H1 (cell line): ENCODE measurements at regions not wholly inside any gene's neighbourhood (a gene's known extent, or its start where the extent isn't known, plus 50 kb on each side); places are given as distances from the start of the nearest gene placed in this dataset.
"Not testable (repeated sequence)": the region's sequence is repeated elsewhere in the genome, so short reads cannot be mapped to it uniquely, and the experiment has no call there.

Source experiments
- CEBPB ChIP-seq: IDR thresholded peaks from 2 replicates; pipeline ENCODE4 v1.6.1; 2012; ENCODE audit warnings: low read depth, low read length
- CREB1 ChIP-seq: IDR thresholded peaks from 2 replicates; pipeline ENCODE4 v1.6.1; 2012; ENCODE audit warnings: inconsistent platforms
- CTCF ChIP-seq, 3 experiments: IDR thresholded peaks; 1 replicate in 2 of 3; 2 replicates in 1 of 3; pipeline versions ENCODE4 v1.5.1 to v1.6.1; 2011; ENCODE audit warnings: low read length in 3 of 3, mild to moderate bottlenecking in 3 of 3, inconsistent platforms in 2 of 3, low read depth in 1 of 3, moderate library complexity in 1 of 3; ENCODE audit not compliant: insufficient read depth in 1 of 3; ENCODE audit errors: control extremely low read depth in 1 of 3
- EP300 ChIP-seq, 2 experiments: IDR thresholded peaks; 1 replicate in 1 of 2; 2 replicates in 1 of 2; pipeline ENCODE4 v1.6.1; 2011 to 2012; ENCODE audit warnings: low read depth in 2 of 2, low read length in 2 of 2, mild to moderate bottlenecking in 2 of 2, borderline replicate concordance in 1 of 2, inconsistent platforms in 1 of 2, moderate library complexity in 1 of 2
- EZH2 ChIP-seq: fragments of 200-600 bp; sonication (generic); IDR thresholded peaks from 2 replicates; pipeline ENCODE4 v1.7.1; 2012; ENCODE audit warnings: low read depth, mild to moderate bottlenecking, moderate library complexity, low read length, inconsistent platforms; ENCODE audit not compliant: severe bottlenecking
- GABPA ChIP-seq: IDR thresholded peaks from 2 replicates; pipeline ENCODE4 v1.6.1; 2011; ENCODE audit warnings: mild to moderate bottlenecking, low read length, moderate library complexity, borderline replicate concordance; ENCODE audit not compliant: insufficient read depth
- POLR2A ChIP-seq, 2 experiments: IDR thresholded peaks; 1 replicate in 1 of 2; 2 replicates in 1 of 2; pipeline ENCODE4 v1.6.1; 2011; ENCODE audit warnings: low read depth in 2 of 2, low read length in 2 of 2, mild to moderate bottlenecking in 2 of 2; ENCODE audit errors: control extremely low read depth in 1 of 2
- RAD21 ChIP-seq, 2 experiments: IDR thresholded peaks in 1 of 2; conservative IDR thresholded peaks in 1 of 2; 2 replicates each; pipeline ENCODE4 v1.6.1; 2011; ENCODE audit warnings: low read depth in 2 of 2, low read length in 2 of 2, improper control_type of control experiment in 1 of 2, inconsistent platforms in 1 of 2, mild to moderate bottlenecking in 1 of 2, moderate library complexity in 1 of 2
- RFX5 ChIP-seq: IDR thresholded peaks from 2 replicates; pipeline ENCODE4 v1.6.1; 2011; ENCODE audit warnings: low read depth, low read length, improper control_type of control experiment, borderline replicate concordance
- SP1 ChIP-seq: IDR thresholded peaks from 2 replicates; pipeline ENCODE4 v1.6.1; 2011; ENCODE audit warnings: low read depth, low read length
- SP2 ChIP-seq: IDR thresholded peaks from 2 replicates; pipeline ENCODE4 v1.6.1; 2012; ENCODE audit warnings: mild to moderate bottlenecking, low read length, inconsistent platforms
- TCF12 ChIP-seq: IDR thresholded peaks from 2 replicates; pipeline ENCODE4 v1.6.1; 2011; ENCODE audit warnings: low read depth, mild to moderate bottlenecking, low read length
- TF ChIP-seq, protein P1 (sequence below): fragments of 300-600 bp; sonication (generic); IDR thresholded peaks from 2 replicates; pipeline ENCODE4 v1.7.1; 2012; ENCODE audit warnings: low read length, moderate library complexity, mild to moderate bottlenecking, inconsistent platforms; ENCODE audit not compliant: insufficient replicate concordance

- TF ChIP-seq GABPA; SP2; CTCF (IDR thresholded peaks at IDR 0.05; ENCODE audit: control extremely low read depth in 1 of 3, insufficient read depth in 1 of 3, low read depth in 1 of 3, low read length in 3 of 3); CEBPB; SP1; RFX5; EZH2; RAD21 (IDR thresholded peaks at IDR 0.05 in 1 of 2, conservative IDR thresholded peaks at IDR 0.05 in 1 of 2; ENCODE audit: low read depth in 2 of 2, low read length in 2 of 2); CREB1; POLR2A (IDR thresholded peaks at IDR 0.05; ENCODE audit: control extremely low read depth in 1 of 2, low read depth in 2 of 2, low read length in 2 of 2); EP300 (IDR thresholded peaks at IDR 0.05; ENCODE audit: borderline replicate concordance in 1 of 2, low read depth in 2 of 2, low read length in 2 of 2); TCF12: not testable (repeated sequence)
- TF ChIP-seq, protein P1, sequence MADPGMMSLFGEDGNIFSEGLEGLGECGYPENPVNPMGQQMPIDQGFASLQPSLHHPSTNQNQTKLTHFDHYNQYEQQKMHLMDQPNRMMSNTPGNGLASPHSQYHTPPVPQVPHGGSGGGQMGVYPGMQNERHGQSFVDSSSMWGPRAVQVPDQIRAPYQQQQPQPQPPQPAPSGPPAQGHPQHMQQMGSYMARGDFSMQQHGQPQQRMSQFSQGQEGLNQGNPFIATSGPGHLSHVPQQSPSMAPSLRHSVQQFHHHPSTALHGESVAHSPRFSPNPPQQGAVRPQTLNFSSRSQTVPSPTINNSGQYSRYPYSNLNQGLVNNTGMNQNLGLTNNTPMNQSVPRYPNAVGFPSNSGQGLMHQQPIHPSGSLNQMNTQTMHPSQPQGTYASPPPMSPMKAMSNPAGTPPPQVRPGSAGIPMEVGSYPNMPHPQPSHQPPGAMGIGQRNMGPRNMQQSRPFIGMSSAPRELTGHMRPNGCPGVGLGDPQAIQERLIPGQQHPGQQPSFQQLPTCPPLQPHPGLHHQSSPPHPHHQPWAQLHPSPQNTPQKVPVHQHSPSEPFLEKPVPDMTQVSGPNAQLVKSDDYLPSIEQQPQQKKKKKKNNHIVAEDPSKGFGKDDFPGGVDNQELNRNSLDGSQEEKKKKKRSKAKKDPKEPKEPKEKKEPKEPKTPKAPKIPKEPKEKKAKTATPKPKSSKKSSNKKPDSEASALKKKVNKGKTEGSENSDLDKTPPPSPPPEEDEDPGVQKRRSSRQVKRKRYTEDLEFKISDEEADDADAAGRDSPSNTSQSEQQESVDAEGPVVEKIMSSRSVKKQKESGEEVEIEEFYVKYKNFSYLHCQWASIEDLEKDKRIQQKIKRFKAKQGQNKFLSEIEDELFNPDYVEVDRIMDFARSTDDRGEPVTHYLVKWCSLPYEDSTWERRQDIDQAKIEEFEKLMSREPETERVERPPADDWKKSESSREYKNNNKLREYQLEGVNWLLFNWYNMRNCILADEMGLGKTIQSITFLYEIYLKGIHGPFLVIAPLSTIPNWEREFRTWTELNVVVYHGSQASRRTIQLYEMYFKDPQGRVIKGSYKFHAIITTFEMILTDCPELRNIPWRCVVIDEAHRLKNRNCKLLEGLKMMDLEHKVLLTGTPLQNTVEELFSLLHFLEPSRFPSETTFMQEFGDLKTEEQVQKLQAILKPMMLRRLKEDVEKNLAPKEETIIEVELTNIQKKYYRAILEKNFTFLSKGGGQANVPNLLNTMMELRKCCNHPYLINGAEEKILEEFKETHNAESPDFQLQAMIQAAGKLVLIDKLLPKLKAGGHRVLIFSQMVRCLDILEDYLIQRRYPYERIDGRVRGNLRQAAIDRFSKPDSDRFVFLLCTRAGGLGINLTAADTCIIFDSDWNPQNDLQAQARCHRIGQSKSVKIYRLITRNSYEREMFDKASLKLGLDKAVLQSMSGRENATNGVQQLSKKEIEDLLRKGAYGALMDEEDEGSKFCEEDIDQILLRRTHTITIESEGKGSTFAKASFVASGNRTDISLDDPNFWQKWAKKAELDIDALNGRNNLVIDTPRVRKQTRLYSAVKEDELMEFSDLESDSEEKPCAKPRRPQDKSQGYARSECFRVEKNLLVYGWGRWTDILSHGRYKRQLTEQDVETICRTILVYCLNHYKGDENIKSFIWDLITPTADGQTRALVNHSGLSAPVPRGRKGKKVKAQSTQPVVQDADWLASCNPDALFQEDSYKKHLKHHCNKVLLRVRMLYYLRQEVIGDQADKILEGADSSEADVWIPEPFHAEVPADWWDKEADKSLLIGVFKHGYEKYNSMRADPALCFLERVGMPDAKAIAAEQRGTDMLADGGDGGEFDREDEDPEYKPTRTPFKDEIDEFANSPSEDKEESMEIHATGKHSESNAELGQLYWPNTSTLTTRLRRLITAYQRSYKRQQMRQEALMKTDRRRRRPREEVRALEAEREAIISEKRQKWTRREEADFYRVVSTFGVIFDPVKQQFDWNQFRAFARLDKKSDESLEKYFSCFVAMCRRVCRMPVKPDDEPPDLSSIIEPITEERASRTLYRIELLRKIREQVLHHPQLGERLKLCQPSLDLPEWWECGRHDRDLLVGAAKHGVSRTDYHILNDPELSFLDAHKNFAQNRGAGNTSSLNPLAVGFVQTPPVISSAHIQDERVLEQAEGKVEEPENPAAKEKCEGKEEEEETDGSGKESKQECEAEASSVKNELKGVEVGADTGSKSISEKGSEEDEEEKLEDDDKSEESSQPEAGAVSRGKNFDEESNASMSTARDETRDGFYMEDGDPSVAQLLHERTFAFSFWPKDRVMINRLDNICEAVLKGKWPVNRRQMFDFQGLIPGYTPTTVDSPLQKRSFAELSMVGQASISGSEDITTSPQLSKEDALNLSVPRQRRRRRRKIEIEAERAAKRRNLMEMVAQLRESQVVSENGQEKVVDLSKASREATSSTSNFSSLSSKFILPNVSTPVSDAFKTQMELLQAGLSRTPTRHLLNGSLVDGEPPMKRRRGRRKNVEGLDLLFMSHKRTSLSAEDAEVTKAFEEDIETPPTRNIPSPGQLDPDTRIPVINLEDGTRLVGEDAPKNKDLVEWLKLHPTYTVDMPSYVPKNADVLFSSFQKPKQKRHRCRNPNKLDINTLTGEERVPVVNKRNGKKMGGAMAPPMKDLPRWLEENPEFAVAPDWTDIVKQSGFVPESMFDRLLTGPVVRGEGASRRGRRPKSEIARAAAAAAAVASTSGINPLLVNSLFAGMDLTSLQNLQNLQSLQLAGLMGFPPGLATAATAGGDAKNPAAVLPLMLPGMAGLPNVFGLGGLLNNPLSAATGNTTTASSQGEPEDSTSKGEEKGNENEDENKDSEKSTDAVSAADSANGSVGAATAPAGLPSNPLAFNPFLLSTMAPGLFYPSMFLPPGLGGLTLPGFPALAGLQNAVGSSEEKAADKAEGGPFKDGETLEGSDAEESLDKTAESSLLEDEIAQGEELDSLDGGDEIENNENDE = not testable (repeated sequence)
Observed at GRCh38 chr13:52301810-52302400, 104.1 kb downstream of the THSD1 start.
